ENCODE measurements at regions not wholly inside any gene's neighbourhood (a gene's known extent, or its start where the extent isn't known, plus 50 kb on each side); places are given as distances from the start of the nearest gene placed in this dataset.

DNA sequence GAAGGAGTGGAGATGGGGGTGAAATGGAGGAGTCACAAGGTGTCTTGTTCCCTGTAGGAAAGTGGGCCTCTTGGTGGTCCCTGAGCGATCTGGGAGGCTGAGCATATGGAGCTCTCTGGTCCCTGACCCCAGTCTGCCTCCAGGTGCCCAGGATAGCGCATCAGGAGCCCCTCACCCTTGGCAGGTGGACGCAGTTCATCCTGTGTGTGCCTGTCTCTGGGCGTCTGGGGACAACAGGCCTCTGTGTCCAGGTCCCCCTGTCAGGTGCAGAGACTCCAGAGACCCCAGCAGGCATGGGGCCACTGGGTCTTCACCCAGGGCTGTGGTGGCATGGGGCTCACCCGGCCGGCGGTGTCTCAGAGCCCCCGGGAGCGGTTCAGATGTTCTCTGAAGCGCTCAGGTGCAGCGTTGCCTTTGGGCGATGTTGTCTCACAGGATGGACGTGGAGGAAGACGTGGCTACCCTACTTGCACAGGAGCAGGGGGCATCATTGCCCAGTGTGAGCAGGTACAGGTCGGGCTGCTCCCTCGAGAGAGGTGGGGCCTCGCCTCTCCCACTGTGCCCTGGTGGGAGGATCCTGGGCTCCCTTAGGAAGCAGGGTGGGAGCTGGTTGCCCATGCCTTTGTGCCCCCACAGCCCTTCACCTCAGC, 58.1 kb upstream of the TPM4 start:
- DNase-seq (ENCODE audit: low read depth) = no peak
- no peak overlapping the region for H3K4me3 ChIP-seq (ENCODE audit: low read depth, low read length)
- TF ChIP-seq, protein P1, sequence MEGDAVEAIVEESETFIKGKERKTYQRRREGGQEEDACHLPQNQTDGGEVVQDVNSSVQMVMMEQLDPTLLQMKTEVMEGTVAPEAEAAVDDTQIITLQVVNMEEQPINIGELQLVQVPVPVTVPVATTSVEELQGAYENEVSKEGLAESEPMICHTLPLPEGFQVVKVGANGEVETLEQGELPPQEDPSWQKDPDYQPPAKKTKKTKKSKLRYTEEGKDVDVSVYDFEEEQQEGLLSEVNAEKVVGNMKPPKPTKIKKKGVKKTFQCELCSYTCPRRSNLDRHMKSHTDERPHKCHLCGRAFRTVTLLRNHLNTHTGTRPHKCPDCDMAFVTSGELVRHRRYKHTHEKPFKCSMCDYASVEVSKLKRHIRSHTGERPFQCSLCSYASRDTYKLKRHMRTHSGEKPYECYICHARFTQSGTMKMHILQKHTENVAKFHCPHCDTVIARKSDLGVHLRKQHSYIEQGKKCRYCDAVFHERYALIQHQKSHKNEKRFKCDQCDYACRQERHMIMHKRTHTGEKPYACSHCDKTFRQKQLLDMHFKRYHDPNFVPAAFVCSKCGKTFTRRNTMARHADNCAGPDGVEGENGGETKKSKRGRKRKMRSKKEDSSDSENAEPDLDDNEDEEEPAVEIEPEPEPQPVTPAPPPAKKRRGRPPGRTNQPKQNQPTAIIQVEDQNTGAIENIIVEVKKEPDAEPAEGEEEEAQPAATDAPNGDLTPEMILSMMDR (IDR thresholded peaks at IDR 0.05; ENCODE audit: insufficient read depth, low read depth, low read length, missing control alignments) = no peak

DNA sequence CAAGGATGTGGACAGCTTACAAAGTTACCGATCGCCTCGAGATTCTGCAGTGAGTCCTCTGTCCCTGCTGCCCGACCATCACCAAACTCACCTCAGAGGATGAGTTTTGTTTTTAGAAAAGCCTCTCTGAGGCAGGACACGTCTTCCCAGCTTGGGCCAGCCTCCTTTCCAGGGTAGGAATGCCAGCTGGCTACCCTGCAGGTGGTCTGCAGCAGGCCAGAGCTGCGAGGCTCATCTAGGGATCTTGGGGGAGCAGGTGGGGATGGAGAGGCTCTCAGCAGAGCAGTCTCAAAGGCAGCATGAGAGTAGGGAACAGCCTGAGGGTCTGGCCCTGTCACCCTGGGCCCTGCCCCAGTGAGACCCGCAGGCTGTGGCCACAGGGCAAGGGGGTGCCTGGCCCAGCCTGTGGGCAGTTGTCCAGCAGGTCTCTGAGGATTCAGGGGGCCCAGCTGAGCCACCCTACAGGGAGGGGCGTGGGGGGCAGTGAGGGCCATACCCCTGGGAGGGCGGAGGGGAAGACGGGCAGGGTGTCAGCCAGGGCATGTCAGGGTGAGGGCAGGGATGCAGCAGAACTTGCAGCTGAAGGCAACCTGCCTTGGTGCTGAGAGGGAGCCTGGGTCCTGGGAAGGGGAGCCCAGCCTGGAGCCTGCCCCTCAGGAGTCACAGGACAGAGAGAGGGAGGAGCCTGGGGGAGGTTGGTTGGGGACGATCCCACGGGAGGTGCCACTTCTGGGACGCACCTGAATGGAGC, 57.3 kb upstream of the TPM4 start:
- TF ChIP-seq, protein P1 (IDR thresholded peaks at IDR 0.05; ENCODE audit: insufficient read depth, low read depth, low read length, missing control alignments) = no peak
- DNase-seq (ENCODE audit: low read depth) = no peak
- H3K4me3 ChIP-seq (ENCODE audit: low read depth, low read length) = no peak overlapping the region

GRCh38 chr19:16019691-16020448, 56.4 kb upstream of the TPM4 start:
- H3K4me3 ChIP-seq (ENCODE audit: low read depth, low read length) = no peak overlapping the region
- DNase-seq (ENCODE audit: low read depth) = no peak
- TF ChIP-seq, protein P1 (IDR thresholded peaks at IDR 0.05; ENCODE audit: insufficient read depth, low read depth, low read length, missing control alignments) = no peak

- DNase-seq (ENCODE audit: low read depth) = no peak
- TF ChIP-seq, protein P1 (IDR thresholded peaks at IDR 0.05; ENCODE audit: insufficient read depth, low read depth, low read length, missing control alignments) = no peak
- H3K4me3 ChIP-seq (ENCODE audit: low read depth, low read length) = no peak overlapping the region
Measured at GRCh38 chr19:16021796-16022195, 54.5 kb upstream of the TPM4 start.

- DNase-seq (ENCODE audit: low read depth) = no peak
Measured at GRCh38 chr19:16022251-16022650, 54.0 kb upstream of the TPM4 start.

DNA sequence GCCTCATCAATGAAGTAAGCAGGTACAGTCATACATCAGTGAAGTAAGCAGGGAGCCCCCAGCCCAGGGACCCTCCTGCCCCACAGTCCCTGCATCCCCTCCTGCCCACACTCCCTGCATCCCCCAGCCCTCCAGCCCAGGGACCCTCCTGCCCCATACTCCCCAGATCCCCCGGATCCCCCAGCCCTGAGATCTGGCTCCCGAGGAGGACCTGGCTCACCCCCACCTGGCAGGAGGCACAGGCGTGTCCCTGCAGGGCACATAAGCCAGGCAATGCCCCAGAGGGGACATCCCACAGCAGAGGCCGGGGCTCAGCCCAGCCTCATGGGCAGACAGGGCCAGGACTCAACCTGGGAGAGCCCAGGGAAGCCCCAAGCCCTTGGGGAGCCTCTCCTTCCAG, 53.6 kb upstream of the TPM4 start:
- TF ChIP-seq, protein P1 (IDR thresholded peaks at IDR 0.05; ENCODE audit: insufficient read depth, low read depth, low read length, missing control alignments) = no peak
- no peak overlapping the region for H3K4me3 ChIP-seq (ENCODE audit: low read depth, low read length)
- DNase-seq (ENCODE audit: low read depth) = no peak

More at GRCh38 chr19:16022251-16022650, 54.0 kb upstream of the TPM4 start:
- H3K4me3 ChIP-seq (ENCODE audit: low read depth, low read length) = no peak overlapping the region
- TF ChIP-seq, protein P1 (IDR thresholded peaks at IDR 0.05; ENCODE audit: insufficient read depth, low read depth, low read length, missing control alignments) = no peak
